H1 (cell line): ENCODE measurements at regions not wholly inside any gene's neighbourhood (a gene's known extent, or its start where the extent isn't known, plus 50 kb on each side); places are given as distances from the start of the nearest gene placed in this dataset.

Experiments used
- CTBP2 ChIP-seq: IDR thresholded peaks from 2 replicates; pipeline ENCODE4 v1.7.0; 2011; ENCODE audit warnings: borderline replicate concordance, mild to moderate bottlenecking, moderate library complexity, mixed read lengths, low read length; ENCODE audit not compliant: insufficient read depth, insufficient read length
- EP300 ChIP-seq, 2 experiments: IDR thresholded peaks; 1 replicate in 1 of 2; 2 replicates in 1 of 2; pipeline ENCODE4 v1.6.1; 2011 to 2012; ENCODE audit warnings: low read depth in 2 of 2, low read length in 2 of 2, mild to moderate bottlenecking in 2 of 2, borderline replicate concordance in 1 of 2, inconsistent platforms in 1 of 2, moderate library complexity in 1 of 2
- PHF8 ChIP-seq: fragments of 200-600 bp; sonication (generic); conservative IDR thresholded peaks from 2 replicates; pipeline ENCODE4 v1.7.1; 2012; ENCODE audit warnings: low read depth, mild to moderate bottlenecking, inconsistent platforms, low read length, moderate library complexity
- TF ChIP-seq, protein P1 (sequence below), 3 experiments: IDR thresholded peaks; 1 replicate in 2 of 3; 2 replicates in 1 of 3; pipeline versions ENCODE4 v1.5.1 to v1.6.1; 2011; ENCODE audit warnings: low read length in 3 of 3, mild to moderate bottlenecking in 3 of 3, inconsistent platforms in 2 of 3, low read depth in 1 of 3, moderate library complexity in 1 of 3; ENCODE audit not compliant: insufficient read depth in 1 of 3; ENCODE audit errors: control extremely low read depth in 1 of 3

GRCh38 chr11:116424615-116425261, 348.0 kb downstream of the BUD13 start (continued):
- no peak for TF ChIP-seq EP300 (IDR thresholded peaks at IDR 0.05; ENCODE audit: borderline replicate concordance in 1 of 2, low read depth in 2 of 2, low read length in 2 of 2)
- no peak for TF ChIP-seq PHF8
- no peak for TF ChIP-seq CTBP2
- TF ChIP-seq, protein P1, sequence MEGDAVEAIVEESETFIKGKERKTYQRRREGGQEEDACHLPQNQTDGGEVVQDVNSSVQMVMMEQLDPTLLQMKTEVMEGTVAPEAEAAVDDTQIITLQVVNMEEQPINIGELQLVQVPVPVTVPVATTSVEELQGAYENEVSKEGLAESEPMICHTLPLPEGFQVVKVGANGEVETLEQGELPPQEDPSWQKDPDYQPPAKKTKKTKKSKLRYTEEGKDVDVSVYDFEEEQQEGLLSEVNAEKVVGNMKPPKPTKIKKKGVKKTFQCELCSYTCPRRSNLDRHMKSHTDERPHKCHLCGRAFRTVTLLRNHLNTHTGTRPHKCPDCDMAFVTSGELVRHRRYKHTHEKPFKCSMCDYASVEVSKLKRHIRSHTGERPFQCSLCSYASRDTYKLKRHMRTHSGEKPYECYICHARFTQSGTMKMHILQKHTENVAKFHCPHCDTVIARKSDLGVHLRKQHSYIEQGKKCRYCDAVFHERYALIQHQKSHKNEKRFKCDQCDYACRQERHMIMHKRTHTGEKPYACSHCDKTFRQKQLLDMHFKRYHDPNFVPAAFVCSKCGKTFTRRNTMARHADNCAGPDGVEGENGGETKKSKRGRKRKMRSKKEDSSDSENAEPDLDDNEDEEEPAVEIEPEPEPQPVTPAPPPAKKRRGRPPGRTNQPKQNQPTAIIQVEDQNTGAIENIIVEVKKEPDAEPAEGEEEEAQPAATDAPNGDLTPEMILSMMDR (IDR thresholded peaks at IDR 0.05; ENCODE audit: control extremely low read depth in 1 of 3, insufficient read depth in 1 of 3, low read depth in 1 of 3, low read length in 3 of 3) = no peak
